OCI-LY7 (cell line): ENCODE measurements at regions not wholly inside any gene's neighbourhood (a gene's known extent, or its start where the extent isn't known, plus 50 kb on each side); places are given as distances from the start of the nearest gene placed in this dataset.

ENCODE experiments used
- CTCF ChIP-seq: fragments of 200-600 bp; sonication (generic); conservative IDR thresholded peaks from 2 replicates; pipeline ENCODE4 v1.5.1; 2014; ENCODE audit warnings: mild to moderate bottlenecking, antibody characterized with exemption, low read length, moderate library complexity, mixed read lengths
- EZH2phosphoT487 ChIP-seq: fragments of 200-600 bp; sonication (generic); IDR thresholded peaks from 2 replicates; pipeline ENCODE4 v1.6.1; 2018; ENCODE audit warnings: low read depth, borderline replicate concordance, mild to moderate bottlenecking, mixed run types, antibody characterized with exemption, low read length, moderate library complexity, mixed read lengths

- TF ChIP-seq CTCF, result no peak
- no peak for TF ChIP-seq EZH2phosphoT487
Measured at GRCh38 chr6:165940366-165940765, 227.3 kb downstream of the TBXT start.
